GM18502 (cell line): ENCODE measurements at regions not wholly inside any gene's neighbourhood (a gene's known extent, or its start where the extent isn't known, plus 50 kb on each side); places are given as distances from the start of the nearest gene placed in this dataset.

Experiments used
- ATAC-seq: cut with Tn5 transposase; IDR thresholded peaks from one replicate; pipeline ENCODE4 v1.9.1; 2021; ENCODE audit warnings: mild to moderate bottlenecking; ENCODE audit not compliant: unreplicated experiment, poor library complexity

GRCh38 chr14:98966475-98967162, 305.4 kb downstream of the BCL11B start:
- ATAC-seq: no peak

DNA sequence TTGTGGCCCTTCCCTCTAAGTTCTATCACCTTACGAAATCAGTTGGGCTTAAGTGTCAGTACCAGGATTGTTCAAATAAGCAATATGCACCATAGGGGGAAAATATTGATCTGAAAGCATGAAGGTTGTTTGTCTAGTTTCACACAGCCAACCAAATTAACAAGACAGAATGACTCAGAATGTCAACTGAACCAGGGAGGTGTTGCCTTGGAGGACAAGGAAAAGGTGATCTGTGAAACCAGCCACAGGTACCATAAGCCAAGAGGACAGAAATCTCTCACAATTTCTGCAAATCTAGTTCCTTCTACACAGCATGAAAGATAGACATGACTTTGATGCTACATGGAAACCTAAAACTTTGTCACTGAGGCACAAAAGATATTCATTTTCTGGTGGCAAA, 297.9 kb downstream of the BCL11B start:
- ATAC-seq: no peak

DNA sequence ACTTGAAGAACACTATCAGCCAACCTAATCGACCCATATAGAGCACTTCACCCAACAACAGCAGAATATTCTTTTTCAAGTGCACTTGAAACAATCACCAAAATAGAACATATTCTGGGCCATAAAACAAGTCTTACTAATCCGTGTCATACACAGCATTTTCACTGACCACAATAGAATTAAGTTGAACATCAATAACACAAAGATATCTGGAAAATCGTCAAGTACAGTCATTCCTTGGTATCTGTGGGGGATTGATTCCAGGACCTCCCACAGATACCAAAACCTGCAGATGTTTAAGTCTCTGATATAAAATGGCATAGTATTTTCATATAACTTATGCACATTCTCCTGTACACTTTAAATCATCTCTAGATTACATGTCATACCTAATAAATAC, 295.7 kb downstream of the BCL11B start:
- ATAC-seq: no peak

- no peak for ATAC-seq
Measured at GRCh38 chr14:98977451-98977850, 294.5 kb downstream of the BCL11B start.

DNA sequence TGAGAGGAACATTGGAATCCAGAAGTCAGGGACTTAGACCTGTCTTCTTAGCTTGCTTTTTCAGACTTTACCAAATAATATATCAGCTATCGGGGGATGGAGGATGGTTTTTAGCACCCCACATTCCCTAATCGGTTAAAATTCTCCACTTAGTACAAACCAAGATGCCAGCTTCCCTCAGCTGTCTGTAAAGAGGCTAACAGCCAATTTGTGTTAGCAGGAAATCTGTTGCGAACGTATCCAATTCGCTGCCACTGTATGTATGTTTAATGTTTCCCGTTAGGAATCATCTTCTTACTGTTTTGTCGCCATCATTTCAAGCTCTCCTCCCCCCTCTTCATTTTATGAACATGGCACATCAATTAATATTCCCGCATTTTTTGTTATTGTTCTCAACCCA, 289.0 kb downstream of the BCL11B start:
- no peak for ATAC-seq

GRCh38 chr14:98984027-98984718, 287.8 kb downstream of the BCL11B start:
- ATAC-seq: no peak

GRCh38 chr14:98984719-98985041, 287.3 kb downstream of the BCL11B start:
- ATAC-seq: no peak

GRCh38 chr14:98993818-98994217, 278.2 kb downstream of the BCL11B start:
- ATAC-seq: no peak

- no peak for ATAC-seq
Measured at GRCh38 chr14:98994561-98994960, 277.4 kb downstream of the BCL11B start.

DNA sequence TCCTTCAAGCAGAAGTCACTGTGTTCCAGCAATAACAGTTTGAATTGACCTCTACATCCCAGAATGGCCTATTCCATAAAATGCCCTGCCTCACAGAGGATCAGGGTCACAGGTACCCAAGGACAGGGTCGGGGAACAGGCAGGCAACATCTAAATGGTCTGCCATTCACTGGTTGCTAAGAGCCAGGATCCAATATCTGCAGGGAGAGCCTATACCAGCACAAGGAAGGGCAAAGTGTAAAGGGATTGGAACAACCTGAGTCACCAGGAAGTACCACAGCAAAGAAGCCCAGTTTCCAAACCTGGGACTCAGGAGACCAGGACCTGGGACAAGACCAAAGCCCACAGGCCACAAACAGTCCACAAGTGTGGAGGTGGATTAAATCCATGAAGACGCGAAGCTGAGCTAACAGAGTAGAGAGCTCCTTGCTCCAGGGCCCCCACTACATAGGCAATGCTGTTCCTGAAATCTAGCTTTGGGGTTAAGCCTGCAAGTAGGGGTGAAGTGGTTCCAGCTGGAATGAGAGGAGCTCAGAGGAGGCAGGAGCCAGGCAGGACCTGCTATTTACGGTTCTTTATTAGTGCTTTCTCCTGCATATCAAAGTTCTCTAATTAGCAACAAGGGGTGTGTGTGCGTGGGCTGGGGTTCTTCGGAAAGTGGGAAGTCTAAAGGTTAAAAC, 274.3 kb downstream of the BCL11B start:
- ATAC-seq: no peak

- no peak for ATAC-seq
Measured at GRCh38 chr14:98999345-98999744, 272.7 kb downstream of the BCL11B start.

DNA sequence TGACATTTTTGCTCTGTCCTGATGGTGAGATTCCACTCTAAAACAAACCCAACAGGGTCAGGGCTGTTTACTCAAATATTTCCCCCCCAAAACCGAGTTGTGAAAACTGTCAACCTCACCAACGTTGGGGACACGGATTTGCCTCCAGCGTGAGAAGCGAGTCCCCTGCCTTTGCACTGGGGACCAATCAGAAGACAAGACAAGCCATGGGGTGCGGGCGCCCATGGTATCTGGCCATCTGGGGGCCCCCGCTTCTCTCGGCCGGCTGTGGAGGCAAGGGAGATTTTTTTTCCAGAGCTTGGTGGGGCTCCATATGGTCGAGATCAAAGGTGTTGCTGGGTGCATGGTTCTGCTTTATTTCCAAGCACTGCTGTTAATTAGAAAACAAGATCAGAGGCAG, 272.1 kb downstream of the BCL11B start:
- ATAC-seq: no peak

DNA sequence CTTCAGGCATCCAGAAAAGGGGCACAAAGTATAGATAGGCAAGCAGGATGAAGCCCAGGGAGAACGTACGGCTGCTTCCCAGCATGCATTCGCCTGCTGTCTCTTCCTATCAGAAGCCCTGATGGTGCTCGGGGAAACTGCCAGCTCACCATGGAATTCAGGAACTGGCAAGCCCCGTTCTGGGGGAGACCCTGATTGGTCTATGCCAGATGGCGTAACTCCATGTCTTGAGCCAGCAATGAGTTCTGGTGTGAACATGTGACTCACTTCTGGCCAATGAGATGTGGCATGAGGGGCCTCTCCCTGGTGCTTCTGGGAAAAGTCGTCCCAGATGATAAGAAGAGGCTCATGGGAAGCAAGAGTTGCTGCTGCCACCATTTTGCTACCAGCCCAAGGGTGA, 270.8 kb downstream of the BCL11B start:
- ATAC-seq: no peak

GRCh38 chr14:99003646-99004045, 268.4 kb downstream of the BCL11B start:
- no peak for ATAC-seq

DNA sequence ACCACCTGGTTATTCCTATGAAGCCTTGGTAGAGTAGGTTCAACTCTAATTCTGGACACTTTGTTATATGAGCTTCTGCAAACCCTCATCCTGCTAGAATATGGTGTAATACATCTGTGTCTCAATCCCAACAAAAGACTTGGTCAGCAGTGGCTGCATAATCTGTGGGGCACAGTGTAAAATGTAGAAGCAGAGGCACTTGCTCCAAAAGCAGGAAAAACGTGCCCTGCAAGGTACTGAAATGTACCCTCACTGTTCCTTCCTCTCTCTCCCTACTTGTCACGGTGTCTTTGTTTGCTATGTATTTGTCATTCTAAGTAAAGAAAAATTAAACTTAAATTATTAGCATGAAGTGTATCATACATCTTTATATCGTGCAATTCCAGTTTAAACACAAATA, 267.9 kb downstream of the BCL11B start:
- ATAC-seq: no peak

- ATAC-seq: no peak
Measured at GRCh38 chr14:99006276-99006675, 265.7 kb downstream of the BCL11B start.

- no peak for ATAC-seq
Measured at GRCh38 chr14:99007795-99008194, 264.2 kb downstream of the BCL11B start.

DNA sequence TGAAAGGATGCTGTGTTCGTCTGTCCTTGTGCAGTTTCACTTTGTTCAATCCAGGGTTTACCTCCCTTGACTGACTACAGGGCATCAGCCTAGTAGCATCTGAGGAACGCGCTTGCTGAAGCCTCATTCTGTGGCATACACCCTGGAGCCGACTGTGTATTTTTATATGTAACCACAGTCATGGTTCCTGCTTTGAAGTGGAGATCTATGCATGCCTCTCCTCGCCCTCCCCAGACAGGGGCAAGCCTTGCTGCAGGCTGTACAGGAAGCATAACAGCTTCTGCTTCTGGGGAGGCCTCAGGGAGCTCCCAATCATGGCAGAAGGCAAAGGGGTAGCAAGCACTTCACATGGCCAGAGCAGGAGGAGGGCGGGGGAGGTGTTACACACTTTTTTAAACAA, 262.1 kb downstream of the BCL11B start:
- no peak for ATAC-seq

GRCh38 chr14:99011385-99011784, 260.6 kb downstream of the BCL11B start:
- ATAC-seq: no peak

GRCh38 chr14:99012703-99013102, 259.3 kb downstream of the BCL11B start:
- no peak for ATAC-seq

DNA sequence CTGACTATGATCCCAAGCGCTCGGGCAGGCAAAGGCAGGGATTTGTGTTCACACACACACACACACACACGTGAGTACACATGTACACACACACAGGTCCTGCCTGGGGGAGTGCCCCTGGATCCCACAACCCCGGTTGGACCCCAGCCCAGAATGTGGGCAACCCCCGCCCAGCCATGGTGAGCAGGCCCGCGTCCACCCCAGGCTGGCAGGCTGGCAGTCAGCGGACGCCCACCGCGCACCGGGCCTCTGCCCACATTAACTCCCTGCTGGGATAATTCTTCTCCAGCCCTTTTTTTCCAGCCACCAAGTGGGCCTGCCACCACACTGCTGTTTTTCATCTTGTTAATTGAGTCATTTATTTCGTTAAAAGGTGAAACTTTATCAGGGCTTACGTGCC, 256.2 kb downstream of the BCL11B start:
- ATAC-seq: no peak

DNA sequence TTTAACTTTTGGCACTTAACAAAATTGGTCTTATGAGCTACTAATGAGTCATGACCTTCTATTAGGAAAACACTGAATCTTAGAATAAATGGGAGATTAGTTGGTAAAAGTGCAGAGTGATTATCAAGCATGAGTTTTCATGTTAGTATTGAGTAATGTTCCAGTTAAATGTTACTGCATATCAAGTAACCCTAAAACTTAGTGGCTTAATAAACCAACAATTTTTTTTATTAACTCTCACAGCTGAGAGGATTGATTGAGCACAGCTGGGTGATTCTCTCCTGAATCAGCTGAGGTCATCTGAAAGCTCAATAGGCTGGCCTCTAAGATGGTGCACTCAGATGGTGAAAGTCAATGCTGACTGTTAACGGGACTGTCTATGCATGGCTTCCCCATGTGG, 248.6 kb downstream of the BCL11B start:
- ATAC-seq: no peak
